Left lung (tissue), 4 donors: ENCODE measurements at regions not wholly inside any gene's neighbourhood (a gene's known extent, or its start where the extent isn't known, plus 50 kb on each side); places are given as distances from the start of the nearest gene placed in this dataset.
A peak's percentile ranks its signal among the peaks of the same experiment; 100 is the strongest.

Experiments used
- ATAC-seq: fragments of 200-7000 bp; cut with Tn5 transposase; one replicate; pipeline ENCODE4 v1.9.1; 2020; ENCODE audit warnings: moderate library complexity
- DNase-seq, 4 donors: peaks; one replicate each; pipeline ENCODE4 v3.0.0-alpha.2; 2013 to 2020
- H3K27ac ChIP-seq, 2 donors: fragments of 200-600 bp; sonication (generic) in 1 of 2; one replicate each; pipeline versions ENCODE4 v1.5.0 to v1.8.0; 2020 to 2021
- H3K27me3 ChIP-seq, 2 donors: fragments of 200-600 bp; sonication (generic) in 1 of 2; one replicate each; pipeline versions ENCODE4 v1.5.0 to v1.8.0; 2020 to 2021
- H3K36me3 ChIP-seq, 2 donors: fragments of 200-600 bp; sonication (generic) in 1 of 2; one replicate each; pipeline versions ENCODE4 v1.5.0 to v1.8.0; 2020 to 2021
- H3K4me1 ChIP-seq, 2 donors: fragments of 200-600 bp; one replicate each; pipeline ENCODE4 v1.8.0; 2021
- H3K4me3 ChIP-seq, 2 donors: fragments of 200-600 bp; sonication (generic) in 1 of 2; one replicate each; pipeline versions ENCODE4 v1.5.0 to v1.8.0; 2020 to 2021; ENCODE audit warnings: mild to moderate bottlenecking in 1 of 2
- H3K9me3 ChIP-seq, 2 donors: fragments of 200-600 bp; sonication (generic) in 1 of 2; one replicate each; pipeline versions ENCODE4 v1.5.0 to v1.8.0; 2020 to 2021
- CTCF ChIP-seq, 2 donors: fragments of 200-600 bp; sonication (generic) in 1 of 2; IDR thresholded peaks; one replicate each; pipeline versions ENCODE4 v1.5.0 to v1.8.0; 2021; ENCODE audit warnings: antibody characterized with exemption in 2 of 2
- intact Hi-C, 2 donors: fragments of 100-400 bp; cut with DNase I; formaldehyde crosslinking; loops; one replicate each; pipeline versions ENCODE4 v1.11.2 to v1.14.2; 2022
- donor health status: DM: no; HTN: yes; CAD: no.
- donor health status: DM: no; HTN: no; CAD: no.

GRCh38 chr5:123951582-123951977, 439.6 kb downstream of the CSNK1G3 start:
- Histone ChIP-seq H3K4me3 (no peak overlapping the region), H3K36me3 (no peaks in the 10 kb centered on the region), H3K27me3 (no peaks in the 10 kb centered on the region), H3K4me1 (no peaks in the 10 kb centered on the region), H3K9me3 (peaks cover 0 to 8% of the 10 kb centered on the region in 2 donors), H3K27ac (no peak overlapping the region)
- intact Hi-C loops, result no loop called here
- ATAC-seq (peak; percentile 56), DNase-seq (no peak)
- no peak for TF ChIP-seq CTCF (IDR thresholded peaks at IDR 0.05)

GRCh38 chr5:123950701-123951581, 439.0 kb downstream of the CSNK1G3 start:
- Histone ChIP-seq H3K36me3 (no peaks in the 10 kb centered on the region), H3K27ac (no peak overlapping the region), H3K4me3 (no peak overlapping the region), H3K27me3 (no peaks in the 10 kb centered on the region), H3K4me1 (no peaks in the 10 kb centered on the region), H3K9me3 (peaks cover 0 to 8% of the 10 kb centered on the region in 2 donors)
- TF ChIP-seq CTCF (IDR thresholded peaks at IDR 0.05), result no peak
- ATAC-seq, result no peak
- intact Hi-C loops, result no loop called here
- DNase-seq, result no peak

- Histone ChIP-seq H3K36me3 (no peaks in the 10 kb centered on the region), H3K9me3 (peaks cover 0 to 8% of the 10 kb centered on the region in 2 donors), H3K27ac (no peak overlapping the region), H3K4me3 (no peak overlapping the region), H3K27me3 (no peaks in the 10 kb centered on the region), H3K4me1 (no peaks in the 10 kb centered on the region)
- intact Hi-C loops, result no loop called here
- ATAC-seq (no peak), DNase-seq (no peak)
- TF ChIP-seq CTCF (IDR thresholded peaks at IDR 0.05), result no peak
Observed at GRCh38 chr5:123949807-123950340, 437.9 kb downstream of the CSNK1G3 start.

- intact Hi-C loops, result no loop called here
- no peak for ATAC-seq
Observed at GRCh38 chr5:123949043-123949804, 437.2 kb downstream of the CSNK1G3 start.

More at GRCh38 chr5:123949043-123949804, 437.2 kb downstream of the CSNK1G3 start:
- H3K27ac ChIP-seq, result no peak overlapping the region
- no peaks in the 10 kb centered on the region for H3K36me3 ChIP-seq
- peak in 1 of 4 donors; percentile 70 for DNase-seq
- H3K27me3 ChIP-seq, result no peaks in the 10 kb centered on the region
- no peaks in the 10 kb centered on the region for H3K4me1 ChIP-seq
- TF ChIP-seq CTCF (IDR thresholded peaks at IDR 0.05), result no peak
- peaks cover 0 to 8% of the 10 kb centered on the region in 2 donors for H3K9me3 ChIP-seq
- H3K4me3 ChIP-seq, result no peak overlapping the region
